ENCODE measurements at regions not wholly inside any gene's neighbourhood (a gene's known extent, or its start where the extent isn't known, plus 50 kb on each side); places are given as distances from the start of the nearest gene placed in this dataset.

GRCh38 chr14:75365116-75365515 lies 62.7 kb upstream of the JDP2 start:
- no peak for TF ChIP-seq CTCF (IDR thresholded peaks at IDR 0.05; ENCODE audit: low read length)
- no peak for TF ChIP-seq EZH2 (optimal IDR thresholded peaks at IDR 0.05; ENCODE audit: low read depth, low read length)

All from MM.1S (cell line).